ENCODE measurements at regions not wholly inside any gene's neighbourhood (a gene's known extent, or its start where the extent isn't known, plus 50 kb on each side); places are given as distances from the start of the nearest gene placed in this dataset.

- no peak overlapping the region for H3K27ac ChIP-seq (ENCODE audit: extremely low read depth, low read depth, low read length)
Observed at GRCh38 chr11:122181372-122181771, 65.4 kb upstream of the BLID start.

More at GRCh38 chr11:122181372-122181771, 65.4 kb upstream of the BLID start:
- no peaks in the 10 kb centered on the region for H3K4me1 ChIP-seq (replicated peaks in 1 of 2; ENCODE audit: control insufficient read depth in 2 of 2, insufficient read depth in 2 of 2, low read length in 2 of 2)
- H3K4me3 ChIP-seq: no peak overlapping the region
- H3K79me2 ChIP-seq (ENCODE audit: control insufficient read depth, insufficient read depth, low read length): no peaks in the 10 kb centered on the region
- no peaks in the 10 kb centered on the region for H3K9me3 ChIP-seq (replicated peaks; ENCODE audit: control insufficient read depth, insufficient read depth, low read depth, low read length)
- H3K9ac ChIP-seq (ENCODE audit: insufficient read depth in 1 of 2, low read depth in 2 of 2, low read length in 2 of 2): no peak overlapping the region
- no peaks in the 10 kb centered on the region for H3K9me1 ChIP-seq (ENCODE audit: control insufficient read depth, insufficient read depth, low read length)
- no TSS peak for BruUV-seq (replicated peaks)
- DNase-seq (ENCODE audit: extremely low read depth in 1 of 4, low spot score in 3 of 4): no peak
- no peak overlapping the region for H2AFZ ChIP-seq (ENCODE audit: low read depth, low read length)
- 0% methylated on average over 1 of the region's 1 CpG for WGBS (ENCODE audit: insufficient coverage, low coverage, missing lambda C conversion rate)
- POLR2A ChIA-PET: no interaction called here
- in situ Hi-C loops (cut with MboI): no loop called here
- no peak overlapping the region for H3K4me2 ChIP-seq (ENCODE audit: insufficient read depth, low read length)
- no peaks in the 10 kb centered on the region for H4K20me1 ChIP-seq (replicated peaks; ENCODE audit: control insufficient read depth, insufficient read depth, low read length)
- intact Hi-C loops (cut with micrococcal nuclease): no loop called here
- FAIRE-seq: no peak
- CTCF ChIA-PET (ENCODE audit: low intra/inter-chr PET ratio): no interaction called here
- TF ChIP-seq ERF (CRISPR knock-in tag; IDR thresholded peaks at IDR 0.05): no peak
- TF ChIP-seq HNRNPK (IDR thresholded peaks at IDR 0.05; ENCODE audit: low read depth, low read length, poor library complexity, severe bottlenecking): no peak
- TF ChIP-seq ARID1B (IDR thresholded peaks at IDR 0.05): no peak
- no peak for TF ChIP-seq CTCF (IDR thresholded peaks at IDR 0.05 in 2 of 3, conservative IDR thresholded peaks at IDR 0.05 in 1 of 3; ENCODE audit: insufficient read depth in 2 of 3, low read depth in 1 of 3, low read length in 3 of 3)
- TF ChIP-seq ZNF785 (CRISPR knock-in tag; IDR thresholded peaks at IDR 0.05): no peak
- H3K36me3 ChIP-seq (ENCODE audit: control insufficient read depth, insufficient read depth, low read length): no peaks in the 10 kb centered on the region
- no peaks in the 10 kb centered on the region for H3K27me3 ChIP-seq (ENCODE audit: control insufficient read depth in 2 of 2, insufficient read depth in 2 of 2, low read length in 2 of 2)
- no peak for ATAC-seq

Data from K562 (cell line).